ENCODE measurements at regions not wholly inside any gene's neighbourhood (a gene's known extent, or its start where the extent isn't known, plus 50 kb on each side); places are given as distances from the start of the nearest gene placed in this dataset.

DNA sequence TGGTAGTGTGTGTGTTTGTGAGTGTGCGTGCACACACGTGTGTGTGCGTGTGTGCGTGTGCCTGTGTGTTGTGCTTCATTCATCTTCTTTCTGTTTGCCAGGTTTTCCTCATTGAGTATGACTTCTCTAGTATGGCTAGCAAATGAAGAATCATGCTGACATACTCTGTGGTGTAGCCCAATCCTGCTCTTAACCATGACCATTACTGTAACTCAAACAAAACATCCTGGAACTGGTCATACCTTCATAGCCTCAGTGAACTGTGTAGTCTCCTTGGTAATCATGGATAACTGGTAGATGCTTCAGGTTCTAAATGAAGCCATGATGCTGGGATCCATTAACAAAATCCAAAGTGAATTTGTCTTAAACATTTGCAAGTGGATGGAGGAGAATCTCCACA lies 1117.7 kb downstream of the BCL11B start:
- TF ChIP-seq, protein P1, sequence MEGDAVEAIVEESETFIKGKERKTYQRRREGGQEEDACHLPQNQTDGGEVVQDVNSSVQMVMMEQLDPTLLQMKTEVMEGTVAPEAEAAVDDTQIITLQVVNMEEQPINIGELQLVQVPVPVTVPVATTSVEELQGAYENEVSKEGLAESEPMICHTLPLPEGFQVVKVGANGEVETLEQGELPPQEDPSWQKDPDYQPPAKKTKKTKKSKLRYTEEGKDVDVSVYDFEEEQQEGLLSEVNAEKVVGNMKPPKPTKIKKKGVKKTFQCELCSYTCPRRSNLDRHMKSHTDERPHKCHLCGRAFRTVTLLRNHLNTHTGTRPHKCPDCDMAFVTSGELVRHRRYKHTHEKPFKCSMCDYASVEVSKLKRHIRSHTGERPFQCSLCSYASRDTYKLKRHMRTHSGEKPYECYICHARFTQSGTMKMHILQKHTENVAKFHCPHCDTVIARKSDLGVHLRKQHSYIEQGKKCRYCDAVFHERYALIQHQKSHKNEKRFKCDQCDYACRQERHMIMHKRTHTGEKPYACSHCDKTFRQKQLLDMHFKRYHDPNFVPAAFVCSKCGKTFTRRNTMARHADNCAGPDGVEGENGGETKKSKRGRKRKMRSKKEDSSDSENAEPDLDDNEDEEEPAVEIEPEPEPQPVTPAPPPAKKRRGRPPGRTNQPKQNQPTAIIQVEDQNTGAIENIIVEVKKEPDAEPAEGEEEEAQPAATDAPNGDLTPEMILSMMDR (conservative IDR thresholded peaks at IDR 0.05), result no peak
- TF ChIP-seq ZFX (IDR thresholded peaks at IDR 0.05), result no peak
